Kidney (tissue), 13 donors: ENCODE measurements at regions not wholly inside any gene's neighbourhood (a gene's known extent, or its start where the extent isn't known, plus 50 kb on each side); places are given as distances from the start of the nearest gene placed in this dataset.

ENCODE experiments used
- DNase-seq, 5 donors: peaks; one replicate each; pipeline ENCODE4 v3.0.0-alpha.2; 2013 to 2020
- FAIRE-seq: peaks from 2 replicates; lab custom pipeline; 2012; peaks lifted over from hg19 to GRCh38; lab: Jason Lieb, UNC
- H3K27ac ChIP-seq, 2 donors: one replicate each; pipeline ENCODE4 v1.7.0; 2013; ENCODE audit warnings: low read depth in 2 of 2, low read length in 2 of 2, inconsistent platforms in 1 of 2
- H3K27me3 ChIP-seq: one replicate; pipeline ENCODE4 v1.7.1; 2013; ENCODE audit warnings: low read length, inconsistent platforms; ENCODE audit not compliant: control insufficient read depth, insufficient read depth
- H3K36me3 ChIP-seq, 3 donors: one replicate each; pipeline versions ENCODE4 v1.7.0 to v1.7.1; 2013; ENCODE audit warnings: low read length in 3 of 3, control low read depth in 1 of 3, inconsistent platforms in 1 of 3; ENCODE audit not compliant: insufficient read depth in 3 of 3, control insufficient read depth in 2 of 3
- H3K4me1 ChIP-seq, 3 donors: one replicate each; pipeline versions ENCODE4 v1.7.0 to v1.7.1; 2013; ENCODE audit warnings: low read length in 3 of 3, inconsistent platforms in 1 of 3, low read depth in 1 of 3; ENCODE audit not compliant: control insufficient read depth in 2 of 3, insufficient read depth in 2 of 3
- H3K4me3 ChIP-seq, 3 donors: one replicate each; pipeline versions ENCODE4 v1.7.0 to v1.8.1; 2013; ENCODE audit warnings: low read length in 3 of 3, control low read depth in 1 of 3, inconsistent platforms in 1 of 3
- H3K9ac ChIP-seq, 3 donors: one replicate each; pipeline versions ENCODE4 v1.7.0 to v1.7.1; 2013; ENCODE audit warnings: low read length in 3 of 3, control low read depth in 1 of 3, inconsistent platforms in 1 of 3
- H3K9me3 ChIP-seq, 3 donors: one replicate each; pipeline versions ENCODE4 v1.7.0 to v1.7.1; 2013; ENCODE audit warnings: low read length in 3 of 3, control low read depth in 1 of 3, inconsistent platforms in 1 of 3; ENCODE audit not compliant: control insufficient read depth in 2 of 3, insufficient read depth in 1 of 3
- CTCF ChIP-seq: IDR thresholded peaks from 3 replicates; pipeline ENCODE4 v1.5.1; 2012; ENCODE audit warnings: mild to moderate bottlenecking, moderate library complexity, borderline replicate concordance; ENCODE audit not compliant: insufficient read depth; ENCODE audit errors: extremely low read depth
- intact Hi-C: fragments of 100-400 bp; cut with DNase I; formaldehyde crosslinking; loops from one replicate; pipeline ENCODE4 v1.11.1; 2022
- donor health status: control.
- donor health status: control.
- donor health status: control.
- donor health status: control.
- donor health status: control.
- donor health status: DM: yes; HTN: yes; CAD: no.
- donor health status: Normal renal cell carcinoma (clear cell type).

- no peak for FAIRE-seq
- intact Hi-C loops = no loop called here
- no peak for TF ChIP-seq CTCF
These were observed 66.6 kb downstream of the DIRAS3 start for GRCh38 chr1:67983867-67984266.

GRCh38 chr1:67980028-67980427 is 70.4 kb downstream of the DIRAS3 start:
- H3K9me3 ChIP-seq = no peaks in the 10 kb centered on the region
- no peak overlapping the region for H3K9ac ChIP-seq
- H3K36me3 ChIP-seq = no peaks in the 10 kb centered on the region
- TF ChIP-seq CTCF = no peak
- no peak overlapping the region for H3K27ac ChIP-seq
- DNase-seq = no peak
- no peaks in the 10 kb centered on the region for H3K4me1 ChIP-seq
- intact Hi-C loops = no loop called here
- FAIRE-seq = no peak
- no peaks in the 10 kb centered on the region for H3K27me3 ChIP-seq
- H3K4me3 ChIP-seq = no peak overlapping the region

More at GRCh38 chr1:67983867-67984266, 66.6 kb downstream of the DIRAS3 start:
- Histone ChIP-seq H3K9me3 (no peaks in the 10 kb centered on the region), H3K36me3 (no peaks in the 10 kb centered on the region), H3K27me3 (no peaks in the 10 kb centered on the region), H3K4me3 (no peak overlapping the region), H3K4me1 (no peaks in the 10 kb centered on the region), H3K27ac (no peak overlapping the region), H3K9ac (no peak overlapping the region)
- DNase-seq = no peak

GRCh38 chr1:67979532-67979931 is 70.9 kb downstream of the DIRAS3 start:
- FAIRE-seq = no peak

More at GRCh38 chr1:67979532-67979931, 70.9 kb downstream of the DIRAS3 start:
- H3K27ac ChIP-seq = no peak overlapping the region
- no peak overlapping the region for H3K4me3 ChIP-seq
- no peak overlapping the region for H3K9ac ChIP-seq
- TF ChIP-seq CTCF = no peak
- H3K4me1 ChIP-seq = no peaks in the 10 kb centered on the region
- intact Hi-C loops = no loop called here
- H3K27me3 ChIP-seq = no peaks in the 10 kb centered on the region
- no peak for DNase-seq
- no peaks in the 10 kb centered on the region for H3K36me3 ChIP-seq
- H3K9me3 ChIP-seq = no peaks in the 10 kb centered on the region
